Tibial nerve (tissue), 4 donors: ENCODE measurements at regions not wholly inside any gene's neighbourhood (a gene's known extent, or its start where the extent isn't known, plus 50 kb on each side); places are given as distances from the start of the nearest gene placed in this dataset.
"Not testable (repeated sequence)": the region's sequence is repeated elsewhere in the genome, so short reads cannot be mapped to it uniquely, and the experiment has no call there.

ENCODE experiments used
- CTCF ChIP-seq, 5 experiments: fragments of 200-600 bp in 3 of 5; fragments of 450-650 bp in 2 of 5; sonication (generic) in 3 of 5; IDR thresholded peaks; one replicate each; pipeline ENCODE4 v1.5.1; 2016 to 2019; ENCODE audit warnings: antibody characterized with exemption in 5 of 5, mild to moderate bottlenecking in 3 of 5, moderate library complexity in 2 of 5
- EP300 ChIP-seq, 2 donors: sonication (generic); formaldehyde crosslinking; IDR thresholded peaks; one replicate each; pipeline ENCODE4 v1.6.1; 2017; ENCODE audit warnings: antibody characterized with exemption in 2 of 2, mild to moderate bottlenecking in 1 of 2
- POLR2A ChIP-seq, 2 donors: fragments of 450-650 bp; IDR thresholded peaks; one replicate each; pipeline ENCODE4 v1.6.1; 2017; ENCODE audit warnings: antibody characterized with exemption in 2 of 2, mild to moderate bottlenecking in 2 of 2, moderate library complexity in 2 of 2

GRCh38 chr19:27369603-27370002, 1843.3 kb downstream of the UQCRFS1 start:
- TF ChIP-seq CTCF, POLR2A, EP300 (IDR thresholded peaks at IDR 0.05): not testable (repeated sequence)
